ENCODE measurements at regions not wholly inside any gene's neighbourhood (a gene's known extent, or its start where the extent isn't known, plus 50 kb on each side); places are given as distances from the start of the nearest gene placed in this dataset.

DNA sequence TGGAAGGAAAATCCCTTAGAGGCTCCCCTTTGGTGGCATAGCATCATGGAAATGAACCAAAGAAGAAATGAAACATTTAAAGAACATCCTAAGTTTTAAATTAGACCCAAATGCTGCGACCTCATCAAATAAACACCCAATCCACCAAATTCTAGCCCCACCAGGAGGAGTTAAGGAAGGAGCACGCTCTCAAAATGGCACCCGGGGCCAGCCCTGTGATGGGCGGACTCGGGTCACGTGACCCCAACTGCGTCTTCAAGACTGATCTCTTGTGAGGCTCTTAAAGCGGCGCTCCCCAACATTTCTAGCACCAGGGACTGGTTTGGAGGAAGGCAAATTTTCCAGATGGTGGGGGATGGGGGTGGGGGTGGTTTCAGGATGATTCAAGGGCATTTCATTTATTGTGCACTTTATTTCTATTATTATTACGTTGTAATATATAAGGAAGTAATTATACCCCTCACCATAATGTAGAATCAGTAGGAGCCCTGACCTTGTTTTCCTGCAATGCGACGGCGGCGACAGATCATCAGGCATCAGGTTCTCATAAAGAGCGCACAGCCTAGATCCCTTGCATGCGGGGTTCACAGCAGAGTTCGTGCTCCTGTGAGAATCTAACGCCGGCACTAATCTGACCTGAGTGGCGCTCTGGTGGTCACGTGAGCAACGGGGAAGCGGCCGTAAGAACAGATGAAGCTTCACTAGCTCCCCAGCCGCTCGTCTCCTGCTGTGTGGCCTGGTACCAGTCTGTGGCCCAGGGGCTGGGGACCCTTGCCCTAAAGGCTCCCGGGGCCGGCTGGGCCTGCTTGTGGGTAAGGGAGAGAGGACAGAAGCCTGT, 55.3 kb upstream of the SLC22A11 start (continued):
- no peak for TF ChIP-seq EGR1 (IDR thresholded peaks at IDR 0.05; ENCODE audit: borderline replicate concordance in 1 of 2, low read depth in 2 of 2, low read length in 2 of 2)
- no peak for TF ChIP-seq RBBP5 (conservative IDR thresholded peaks at IDR 0.05)
- no peak for TF ChIP-seq PAX8 (IDR thresholded peaks at IDR 0.05)

DNA sequence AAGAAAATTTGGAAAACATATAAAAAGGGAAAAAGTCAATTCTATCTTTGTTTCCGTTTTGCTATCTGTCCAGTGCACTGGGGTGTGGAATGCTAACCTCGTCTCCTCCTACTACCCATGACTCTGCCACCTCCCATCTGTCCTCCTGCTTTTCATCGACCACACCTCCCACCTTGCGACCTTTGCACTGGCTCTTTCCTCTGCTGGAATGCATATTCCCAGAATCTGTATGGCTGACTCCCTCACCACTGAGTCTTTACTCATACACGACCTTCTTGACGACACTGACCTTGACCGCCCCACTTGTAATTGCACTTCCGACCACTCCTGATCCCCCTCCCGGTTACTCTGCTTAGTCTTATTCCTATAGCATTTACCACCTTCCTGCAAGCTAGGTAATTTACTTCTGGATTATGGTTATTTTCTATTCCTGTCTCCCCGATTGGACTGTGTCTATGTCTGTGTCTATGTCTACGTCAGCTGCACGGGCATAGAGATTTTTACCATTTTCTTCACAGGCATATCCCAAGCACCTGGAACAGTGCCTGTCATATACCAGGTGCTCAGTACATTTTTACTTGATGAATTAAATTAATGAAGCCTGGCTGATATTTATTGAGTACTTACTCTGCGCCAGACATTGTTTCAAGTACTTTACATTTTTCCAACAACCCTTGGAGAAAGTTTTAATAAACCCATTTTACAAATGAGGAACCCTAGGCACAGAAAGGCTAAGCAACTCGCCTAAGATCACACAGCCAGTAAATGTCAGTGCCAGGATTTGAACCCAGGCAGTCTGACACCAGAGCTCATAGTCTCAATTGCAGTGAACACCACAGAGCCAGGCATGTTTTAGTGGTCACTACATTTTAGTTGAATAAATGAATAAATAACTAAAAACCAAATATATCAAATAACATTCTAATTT, 54.0 kb upstream of the SLC22A11 start:
- TF ChIP-seq JUNB (IDR thresholded peaks at IDR 0.05): no peak
- TF ChIP-seq KDM1A (IDR thresholded peaks at IDR 0.05; ENCODE audit: borderline replicate concordance): no peak
- no peak for TF ChIP-seq ATF2 (IDR thresholded peaks at IDR 0.05; ENCODE audit: low read length)
- no peak for TF ChIP-seq SUZ12 (IDR thresholded peaks at IDR 0.05; ENCODE audit: unreplicated experiment)
- TF ChIP-seq NKRF (conservative IDR thresholded peaks at IDR 0.05): no peak
- TF ChIP-seq NRF1 (conservative IDR thresholded peaks at IDR 0.05; ENCODE audit: low read depth, low read length): no peak
- no peak for TF ChIP-seq SMARCA5 (IDR thresholded peaks at IDR 0.05)
- TF ChIP-seq NFXL1 (IDR thresholded peaks at IDR 0.05; ENCODE audit: borderline replicate concordance): no peak
- no peak for TF ChIP-seq IRF4 (IDR thresholded peaks at IDR 0.05; ENCODE audit: low read depth, low read length)
- TF ChIP-seq BRCA1 (IDR thresholded peaks at IDR 0.05; ENCODE audit: low read depth, low read length): no peak
- TF ChIP-seq ZNF24 (IDR thresholded peaks at IDR 0.05): no peak
- TF ChIP-seq CHD4 (IDR thresholded peaks at IDR 0.05): no peak
- no peak for TF ChIP-seq PAX5 (IDR thresholded peaks at IDR 0.05; ENCODE audit: borderline replicate concordance, low read depth, low read length)
- 24% methylated on average over 14 of the region's 14 CpGs for WGBS (ENCODE audit: insufficient coverage, insufficient replicate concordance, low lambda C conversion rate, missing lambda C conversion rate)

More for the DNA sequence above, 54.0 kb upstream of the SLC22A11 start:
- H3K27me3 ChIP-seq (replicated peaks in 1 of 2; ENCODE audit: control insufficient read depth in 2 of 2, insufficient read depth in 2 of 2, low read length in 1 of 2): no peaks in the 10 kb centered on the region; a peak in 1 of 4 replicates
- no peaks in the 10 kb centered on the region; the same call in 2 of the 3 replicates for H3K9me3 ChIP-seq (replicated peaks; ENCODE audit: control insufficient read depth, insufficient read depth, low read length)
- CTCF ChIA-PET: interaction anchor here (1.4 kb wide), 1 partner anchor 15 kb away, joined by 3 read pairs; no protein-coding TSS in a partner anchor
- no TSS peak for BruUV-seq (replicated peaks)
- no peak overlapping the region for H3K4me3 ChIP-seq
- intact Hi-C loops (cut with micrococcal nuclease; ENCODE audit: unreplicated experiment) (no loop called here), in situ Hi-C loops (cut with MboI) (no loop called here)
- DNase-seq (ENCODE audit: low read depth, low spot score) (no peak), ATAC-seq (no peak), FAIRE-seq (no peak)
- H3K36me3 ChIP-seq (ENCODE audit: control insufficient read depth in 2 of 2, insufficient read depth in 2 of 2, low read length in 1 of 2): no peaks in the 10 kb centered on the region
- no peak overlapping the region for H3K9ac ChIP-seq (ENCODE audit: control insufficient read depth, insufficient read depth, low read length)
- POLR2A ChIA-PET: no interaction called here
- H3K27ac ChIP-seq (ENCODE audit: control insufficient read depth, insufficient read depth): no peak overlapping the region
- H3K79me2 ChIP-seq (ENCODE audit: control insufficient read depth, insufficient read depth, low read length): no peaks in the 10 kb centered on the region
- SMC1A ChIA-PET (ENCODE audit: uncharacterized antibody, unreplicated experiment): no interaction called here
- H4K20me1 ChIP-seq (ENCODE audit: control insufficient read depth, insufficient read depth): no peaks in the 10 kb centered on the region
- no peak overlapping the region for H2AFZ ChIP-seq (ENCODE audit: control insufficient read depth, low read depth, low read length)
- no peaks in the 10 kb centered on the region for H3K4me1 ChIP-seq (ENCODE audit: control insufficient read depth, insufficient read depth, low read length)
- no peak overlapping the region for H3K4me2 ChIP-seq (ENCODE audit: control insufficient read depth, insufficient read depth)
- RAD21 ChIA-PET (ENCODE audit: unreplicated experiment): no interaction called here

All from GM12878 (cell line).